Breast epithelium (tissue), 4 donors: ENCODE measurements at regions not wholly inside any gene's neighbourhood (a gene's known extent, or its start where the extent isn't known, plus 50 kb on each side); places are given as distances from the start of the nearest gene placed in this dataset.

Experiments
- DNase-seq, 2 donors: peaks; one replicate each; pipeline ENCODE4 v3.0.0-alpha.2; 2019; ENCODE audit warnings: low spot score in 2 of 2
- H3K27ac ChIP-seq, 2 donors: fragments of 200-600 bp; sonication (generic) in 1 of 2; one replicate each; pipeline ENCODE4 v1.5.1; 2016 to 2019; ENCODE audit warnings: mild to moderate bottlenecking in 1 of 2
- H3K27me3 ChIP-seq, 2 donors: fragments of 200-600 bp; sonication (generic) in 1 of 2; one replicate each; pipeline versions ENCODE4 v1.5.1 to v1.6.0; 2017 to 2019; ENCODE audit warnings: control low read depth in 1 of 2, mild to moderate bottlenecking in 1 of 2
- H3K36me3 ChIP-seq: fragments of 200-600 bp; one replicate; pipeline ENCODE4 v1.5.1; 2019
- H3K4me1 ChIP-seq, 2 donors: fragments of 200-600 bp; sonication (generic); one replicate each; pipeline ENCODE4 v1.5.1; 2016 to 2019; ENCODE audit warnings: control low read depth in 1 of 2
- H3K4me3 ChIP-seq, 3 donors: fragments of 200-600 bp; sonication (generic); 1 replicate in 2 of 3; 2 replicates in 1 of 3; pipeline ENCODE4 v1.5.1; 2016 to 2019; ENCODE audit warnings: mild to moderate bottlenecking in 3 of 3, moderate library complexity in 2 of 3
- H3K9me3 ChIP-seq, 2 donors: fragments of 200-600 bp; sonication (generic) in 1 of 2; one replicate each; pipeline ENCODE4 v1.5.1; 2016 to 2019; ENCODE audit warnings: control low read depth in 1 of 2
- CTCF ChIP-seq, 3 donors: fragments of 450-650 bp; IDR thresholded peaks; one replicate each; pipeline ENCODE4 v1.5.1; 2016 to 2017; ENCODE audit warnings: antibody characterized with exemption in 3 of 3, mild to moderate bottlenecking in 3 of 3, moderate library complexity in 3 of 3
- POLR2A ChIP-seq: fragments of 450-650 bp; IDR thresholded peaks from one replicate; pipeline ENCODE4 v1.6.1; 2016; ENCODE audit warnings: antibody characterized with exemption, mild to moderate bottlenecking, moderate library complexity
- POLR2AphosphoS5 ChIP-seq, 3 donors: sonication (generic); formaldehyde crosslinking; IDR thresholded peaks; one replicate each; pipeline ENCODE4 v1.6.1; 2017; ENCODE audit warnings: antibody characterized with exemption in 3 of 3
- intact Hi-C: fragments of 100-400 bp; cut with DNase I; formaldehyde crosslinking; loops from one replicate; pipeline ENCODE4 v1.15.1; 2023; ENCODE audit warnings: low total_unique reads

GRCh38 chr4:159837071-159837470 is 734.2 kb downstream of the RAPGEF2 start:
- H3K9me3 ChIP-seq = no peaks in the 10 kb centered on the region
- H3K27me3 ChIP-seq = no peaks in the 10 kb centered on the region
- H3K4me1 ChIP-seq = no peaks in the 10 kb centered on the region
- intact Hi-C loops = loop anchor here (5.0 kb wide), 1 partner anchor 300 kb away; no protein-coding TSS in a partner anchor
- no peaks in the 10 kb centered on the region for H3K36me3 ChIP-seq
- no peak overlapping the region for H3K4me3 ChIP-seq
- no peak for TF ChIP-seq POLR2AphosphoS5 (IDR thresholded peaks at IDR 0.05)
- TF ChIP-seq POLR2A = no peak
- TF ChIP-seq CTCF (IDR thresholded peaks at IDR 0.05) = no peak
- no peak overlapping the region for H3K27ac ChIP-seq
- no peak for DNase-seq

DNA sequence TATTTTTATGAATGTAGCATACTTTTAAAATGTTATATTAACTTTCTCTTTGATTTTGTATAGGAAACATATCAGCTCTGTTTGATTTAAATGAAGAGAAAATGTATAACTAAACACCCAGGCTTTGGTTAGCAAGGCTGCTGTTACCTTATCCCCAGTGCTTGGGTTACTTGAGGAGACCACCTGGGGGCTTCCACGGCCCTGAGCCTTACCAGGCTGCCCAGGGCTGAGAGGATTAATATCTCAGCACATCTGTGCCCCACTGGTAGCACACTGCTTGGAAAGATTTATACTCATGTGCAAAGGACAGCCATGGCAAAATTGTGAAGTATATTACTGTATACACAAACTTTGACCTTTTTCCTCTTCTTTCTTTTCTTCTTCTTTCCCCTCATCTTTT is 752.9 kb downstream of the RAPGEF2 start:
- intact Hi-C loops = no loop called here
- H3K4me3 ChIP-seq = no peak overlapping the region
- no peak overlapping the region for H3K27ac ChIP-seq
- H3K27me3 ChIP-seq = no peaks in the 10 kb centered on the region
- no peaks in the 10 kb centered on the region for H3K4me1 ChIP-seq
- no peaks in the 10 kb centered on the region for H3K9me3 ChIP-seq
- TF ChIP-seq CTCF (IDR thresholded peaks at IDR 0.05) (no peak), POLR2A (no peak), POLR2AphosphoS5 (IDR thresholded peaks at IDR 0.05) (no peak)
- DNase-seq = no peak
- no peaks in the 10 kb centered on the region for H3K36me3 ChIP-seq

GRCh38 chr4:159856451-159856850 is 753.6 kb downstream of the RAPGEF2 start:
- intact Hi-C loops = no loop called here
- no peaks in the 10 kb centered on the region for H3K4me1 ChIP-seq
- H3K9me3 ChIP-seq = no peaks in the 10 kb centered on the region
- H3K36me3 ChIP-seq = no peaks in the 10 kb centered on the region
- TF ChIP-seq POLR2A = no peak
- TF ChIP-seq CTCF (IDR thresholded peaks at IDR 0.05) = no peak
- no peak for TF ChIP-seq POLR2AphosphoS5 (IDR thresholded peaks at IDR 0.05)
- no peak overlapping the region for H3K4me3 ChIP-seq
- no peaks in the 10 kb centered on the region for H3K27me3 ChIP-seq
- DNase-seq = no peak
- H3K27ac ChIP-seq = no peak overlapping the region

DNA sequence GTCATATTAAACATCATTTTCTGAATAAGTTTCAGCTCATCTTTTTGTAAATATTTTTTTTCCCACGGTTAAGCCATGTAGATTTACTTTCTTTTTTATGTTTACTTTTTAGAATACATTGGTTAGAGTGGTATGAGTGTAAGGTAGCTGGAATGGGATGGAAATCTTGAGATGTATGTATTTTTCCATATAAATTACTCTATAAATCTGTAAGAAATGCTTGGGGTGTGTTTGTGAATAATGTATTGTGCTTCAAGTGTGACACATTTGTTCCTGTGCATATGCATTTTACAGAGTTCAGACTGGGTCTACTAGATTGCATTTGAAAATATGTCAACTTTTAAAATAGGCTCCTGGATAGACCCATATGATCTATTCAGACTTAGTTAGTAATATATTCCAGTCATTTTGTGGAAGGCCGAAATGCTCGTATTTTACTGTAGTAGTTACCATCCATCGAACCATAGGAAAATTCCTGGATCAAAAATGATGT is 756.8 kb downstream of the RAPGEF2 start:
- no peaks in the 10 kb centered on the region for H3K27me3 ChIP-seq
- no peaks in the 10 kb centered on the region for H3K4me1 ChIP-seq
- intact Hi-C loops = no loop called here
- DNase-seq = no peak
- H3K36me3 ChIP-seq = no peaks in the 10 kb centered on the region
- no peaks in the 10 kb centered on the region for H3K9me3 ChIP-seq
- H3K27ac ChIP-seq = no peak overlapping the region
- H3K4me3 ChIP-seq = no peak overlapping the region
- no peak for TF ChIP-seq CTCF (IDR thresholded peaks at IDR 0.05)
- TF ChIP-seq POLR2A = no peak
- TF ChIP-seq POLR2AphosphoS5 (IDR thresholded peaks at IDR 0.05) = no peak

GRCh38 chr4:159860945-159861344 is 758.1 kb downstream of the RAPGEF2 start:
- no peaks in the 10 kb centered on the region for H3K27me3 ChIP-seq
- no peak overlapping the region for H3K4me3 ChIP-seq
- DNase-seq = no peak
- H3K9me3 ChIP-seq = no peaks in the 10 kb centered on the region
- intact Hi-C loops = no loop called here
- H3K4me1 ChIP-seq = no peaks in the 10 kb centered on the region
- TF ChIP-seq POLR2A (no peak), CTCF (IDR thresholded peaks at IDR 0.05) (no peak), POLR2AphosphoS5 (IDR thresholded peaks at IDR 0.05) (no peak)
- H3K27ac ChIP-seq = no peak overlapping the region
- H3K36me3 ChIP-seq = no peaks in the 10 kb centered on the region
